Effector memory CD8-positive, alpha-beta T cell (primary cell): ENCODE measurements at regions not wholly inside any gene's neighbourhood (a gene's known extent, or its start where the extent isn't known, plus 50 kb on each side); places are given as distances from the start of the nearest gene placed in this dataset.

Experiments
- ATAC-seq: fragments of 150-1000 bp; cut with Tn5 transposase; replicated peaks from 2 replicates; pipeline ENCODE4 v1.10.0; 2021; ENCODE audit warnings: mild to moderate bottlenecking, moderate library complexity
- DNase-seq, 3 experiments: peaks; one replicate each; pipeline ENCODE4 v3.0.0; 2021
- H3K27ac Mint-ChIP-seq, 2 donors: one replicate each; pipeline ENCODE4 v1.8.0; 2022; ENCODE audit warnings: mild to moderate bottlenecking in 2 of 2, mixed read lengths in 2 of 2, moderate library complexity in 2 of 2
- H3K27me3 Mint-ChIP-seq, 2 donors: one replicate each; pipeline ENCODE4 v1.8.0; 2022; ENCODE audit warnings: mixed read lengths in 2 of 2
- H3K36me3 Mint-ChIP-seq: one replicate; pipeline ENCODE4 v1.8.0; 2022; ENCODE audit warnings: mild to moderate bottlenecking, moderate library complexity, mixed read lengths; ENCODE audit not compliant: insufficient read depth
- H3K4me1 Mint-ChIP-seq, 2 donors: one replicate each; pipeline ENCODE4 v1.8.0; 2022; ENCODE audit warnings: low read depth in 2 of 2, mixed read lengths in 2 of 2
- H3K4me3 Mint-ChIP-seq, 2 donors: one replicate each; pipeline ENCODE4 v1.8.0; 2022; ENCODE audit warnings: mild to moderate bottlenecking in 2 of 2, mixed read lengths in 2 of 2, moderate library complexity in 2 of 2
- H3K9me3 Mint-ChIP-seq, 2 donors: one replicate each; pipeline ENCODE4 v1.8.0; 2022; ENCODE audit warnings: mixed read lengths in 2 of 2

- H3K27me3 Mint-ChIP-seq, result no peaks in the 10 kb centered on the region
These were observed 396.8 kb upstream of the ANKRD30A start for GRCh38 chr10:36728626-36729025.

GRCh38 chr10:36725581-36726520 lies 399.5 kb upstream of the ANKRD30A start:
- H3K36me3 Mint-ChIP-seq, result no peaks in the 10 kb centered on the region
- H3K9me3 Mint-ChIP-seq, result peaks cover 12 to 14% of the 10 kb centered on the region in 2 donors
- H3K4me1 Mint-ChIP-seq, result no peaks in the 10 kb centered on the region
- no peaks in the 10 kb centered on the region for H3K27me3 Mint-ChIP-seq
- no peak for ATAC-seq
- H3K4me3 Mint-ChIP-seq, result no peak overlapping the region
- H3K27ac Mint-ChIP-seq, result no peak overlapping the region
- no peak for DNase-seq

More at GRCh38 chr10:36728626-36729025, 396.8 kb upstream of the ANKRD30A start:
- no peak overlapping the region for H3K4me3 Mint-ChIP-seq
- ATAC-seq (no peak), DNase-seq (no peak)
- H3K27ac Mint-ChIP-seq, result no peak overlapping the region
- H3K4me1 Mint-ChIP-seq, result no peaks in the 10 kb centered on the region
- H3K9me3 Mint-ChIP-seq, result peaks cover 13 to 21% of the 10 kb centered on the region in 2 donors
- H3K36me3 Mint-ChIP-seq, result no peaks in the 10 kb centered on the region

GRCh38 chr10:36722777-36723176 lies 402.6 kb upstream of the ANKRD30A start:
- no peak for DNase-seq
- Mint-ChIP-seq H3K4me3 (no peak overlapping the region), H3K36me3 (no peaks in the 10 kb centered on the region), H3K4me1 (no peaks in the 10 kb centered on the region), H3K9me3 (peaks cover 0 to 11% of the 10 kb centered on the region in 2 donors), H3K27me3 (no peaks in the 10 kb centered on the region), H3K27ac (no peak overlapping the region)
- no peak for ATAC-seq

GRCh38 chr10:36721871-36722270 lies 403.5 kb upstream of the ANKRD30A start:
- Mint-ChIP-seq H3K4me3 (no peak overlapping the region), H3K27ac (no peak overlapping the region), H3K27me3 (no peaks in the 10 kb centered on the region), H3K9me3 (peaks cover under 1 to 17% of the 10 kb centered on the region in 2 donors), H3K4me1 (no peaks in the 10 kb centered on the region), H3K36me3 (no peaks in the 10 kb centered on the region)
- no peak for DNase-seq
- ATAC-seq, result no peak

- peaks cover 8 to 20% of the 10 kb centered on the region in 2 donors for H3K9me3 Mint-ChIP-seq
- H3K27ac Mint-ChIP-seq, result no peak overlapping the region
- H3K27me3 Mint-ChIP-seq, result no peaks in the 10 kb centered on the region
- no peak overlapping the region for H3K4me3 Mint-ChIP-seq
- no peaks in the 10 kb centered on the region for H3K4me1 Mint-ChIP-seq
- DNase-seq (no peak), ATAC-seq (no peak)
- H3K36me3 Mint-ChIP-seq, result no peaks in the 10 kb centered on the region
These were observed 404.5 kb upstream of the ANKRD30A start for GRCh38 chr10:36720895-36721294.

- Mint-ChIP-seq H3K36me3 (no peaks in the 10 kb centered on the region), H3K9me3 (peaks cover 8 to 14% of the 10 kb centered on the region in 2 donors), H3K4me3 (no peak overlapping the region), H3K4me1 (no peaks in the 10 kb centered on the region), H3K27ac (no peak overlapping the region), H3K27me3 (no peaks in the 10 kb centered on the region)
- ATAC-seq (no peak), DNase-seq (no peak)
These were observed 408.3 kb upstream of the ANKRD30A start for GRCh38 chr10:36717118-36717517.

- Mint-ChIP-seq H3K36me3 (no peaks in the 10 kb centered on the region), H3K27ac (no peak overlapping the region), H3K4me1 (no peaks in the 10 kb centered on the region), H3K4me3 (no peak overlapping the region), H3K9me3 (peaks cover 8 to 12% of the 10 kb centered on the region in 2 donors), H3K27me3 (no peaks in the 10 kb centered on the region)
- DNase-seq (no peak), ATAC-seq (no peak)
These were observed 409.1 kb upstream of the ANKRD30A start for GRCh38 chr10:36716291-36716690.

- Mint-ChIP-seq H3K4me1 (no peaks in the 10 kb centered on the region), H3K4me3 (no peak overlapping the region), H3K27ac (no peak overlapping the region), H3K36me3 (no peaks in the 10 kb centered on the region), H3K9me3 (peaks cover 8% of the 10 kb centered on the region in 2 donors), H3K27me3 (no peaks in the 10 kb centered on the region)
- ATAC-seq (no peak), DNase-seq (no peak)
These were observed 412.7 kb upstream of the ANKRD30A start for GRCh38 chr10:36712695-36713094.

GRCh38 chr10:36711361-36711760 lies 414.0 kb upstream of the ANKRD30A start:
- no peak overlapping the region for H3K27ac Mint-ChIP-seq
- no peak overlapping the region for H3K4me3 Mint-ChIP-seq
- H3K36me3 Mint-ChIP-seq, result no peaks in the 10 kb centered on the region
- H3K4me1 Mint-ChIP-seq, result no peaks in the 10 kb centered on the region
- no peak for ATAC-seq
- no peaks in the 10 kb centered on the region for H3K27me3 Mint-ChIP-seq
- DNase-seq, result no peak
- peaks cover 2 to 3% of the 10 kb centered on the region in 2 donors for H3K9me3 Mint-ChIP-seq

GRCh38 chr10:36704124-36704523 lies 421.3 kb upstream of the ANKRD30A start:
- ATAC-seq (no peak), DNase-seq (no peak)
- H3K36me3 Mint-ChIP-seq, result no peaks in the 10 kb centered on the region
- H3K27ac Mint-ChIP-seq, result no peak overlapping the region
- H3K27me3 Mint-ChIP-seq, result no peaks in the 10 kb centered on the region
- H3K4me1 Mint-ChIP-seq, result no peaks in the 10 kb centered on the region
- peaks cover 0 to 4% of the 10 kb centered on the region in 2 donors for H3K9me3 Mint-ChIP-seq
- H3K4me3 Mint-ChIP-seq, result no peak overlapping the region

GRCh38 chr10:36703179-36703578 lies 422.2 kb upstream of the ANKRD30A start:
- no peaks in the 10 kb centered on the region for H3K27me3 Mint-ChIP-seq
- ATAC-seq (no peak), DNase-seq (no peak)
- H3K4me3 Mint-ChIP-seq, result no peak overlapping the region
- H3K27ac Mint-ChIP-seq, result no peak overlapping the region
- H3K4me1 Mint-ChIP-seq, result no peaks in the 10 kb centered on the region
- H3K36me3 Mint-ChIP-seq, result no peaks in the 10 kb centered on the region
- peaks cover 0 to 4% of the 10 kb centered on the region in 2 donors for H3K9me3 Mint-ChIP-seq

GRCh38 chr10:36700123-36700522 lies 425.3 kb upstream of the ANKRD30A start:
- peaks cover 0 to 4% of the 10 kb centered on the region in 2 donors for H3K9me3 Mint-ChIP-seq
- H3K4me3 Mint-ChIP-seq, result no peak overlapping the region
- H3K27me3 Mint-ChIP-seq, result no peaks in the 10 kb centered on the region
- H3K4me1 Mint-ChIP-seq, result no peaks in the 10 kb centered on the region
- ATAC-seq, result no peak
- no peaks in the 10 kb centered on the region for H3K36me3 Mint-ChIP-seq
- no peak overlapping the region for H3K27ac Mint-ChIP-seq
- DNase-seq, result no peak

GRCh38 chr10:36692759-36693158 lies 432.6 kb upstream of the ANKRD30A start:
- no peaks in the 10 kb centered on the region for H3K4me1 Mint-ChIP-seq
- H3K27me3 Mint-ChIP-seq, result no peaks in the 10 kb centered on the region
- ATAC-seq (no peak), DNase-seq (no peak)
- no peak overlapping the region for H3K27ac Mint-ChIP-seq
- no peaks in the 10 kb centered on the region for H3K36me3 Mint-ChIP-seq
- H3K4me3 Mint-ChIP-seq, result no peak overlapping the region
- H3K9me3 Mint-ChIP-seq, result peaks cover 0 to 3% of the 10 kb centered on the region in 2 donors

GRCh38 chr10:36688717-36689116 lies 436.7 kb upstream of the ANKRD30A start:
- ATAC-seq, result no peak

More at GRCh38 chr10:36688717-36689116, 436.7 kb upstream of the ANKRD30A start:
- Mint-ChIP-seq H3K9me3 (peaks cover 7 to 8% of the 10 kb centered on the region in 2 donors), H3K27ac (no peak overlapping the region), H3K27me3 (no peaks in the 10 kb centered on the region), H3K4me3 (no peak overlapping the region), H3K4me1 (no peaks in the 10 kb centered on the region), H3K36me3 (no peaks in the 10 kb centered on the region)
- DNase-seq, result no peak
